GM12892 (cell line): ENCODE measurements at regions not wholly inside any gene's neighbourhood (a gene's known extent, or its start where the extent isn't known, plus 50 kb on each side); places are given as distances from the start of the nearest gene placed in this dataset.
"Not testable (repeated sequence)": the region's sequence is repeated elsewhere in the genome, so short reads cannot be mapped to it uniquely, and the experiment has no call there.

Experiments
- DNase-seq: peaks from one replicate; pipeline ENCODE4 v3.0.0; 2011; ENCODE audit not compliant: insufficient read length
- FAIRE-seq: peaks from 2 replicates; lab custom pipeline; 2011; peaks lifted over from hg19 to GRCh38; lab: Jason Lieb, UNC
- POLR2A ChIP-seq: IDR thresholded peaks from 2 replicates; pipeline ENCODE4 v1.6.1; 2011; ENCODE audit warnings: low read depth, low read length, control low read depth
- POLR2AphosphoS5 ChIP-seq: IDR thresholded peaks from 2 replicates; pipeline ENCODE4 v1.6.1; 2011; ENCODE audit warnings: low read depth, low read length, control low read depth
- TAF1 ChIP-seq: IDR thresholded peaks from 2 replicates; pipeline ENCODE4 v1.6.1; 2011; ENCODE audit warnings: low read depth, mild to moderate bottlenecking, control low read depth, low read length, borderline replicate concordance

- FAIRE-seq = no peak
- no peak for TF ChIP-seq TAF1
- TF ChIP-seq POLR2AphosphoS5 = no peak
- no peak for TF ChIP-seq POLR2A
Measured at GRCh38 chr4:173475751-173476150, 54.3 kb downstream of the HAND2 start.

GRCh38 chr4:173469622-173470021 is 60.4 kb downstream of the HAND2 start:
- FAIRE-seq (no peak), DNase-seq (no peak)
- TF ChIP-seq POLR2A (no peak), POLR2AphosphoS5 (no peak), TAF1 (no peak)

More at GRCh38 chr4:173475751-173476150, 54.3 kb downstream of the HAND2 start:
- no peak for DNase-seq

GRCh38 chr4:173468314-173468713 is 61.7 kb downstream of the HAND2 start:
- no peak for TF ChIP-seq POLR2A
- TF ChIP-seq POLR2AphosphoS5 = no peak
- TF ChIP-seq TAF1 = no peak
- DNase-seq (no peak), FAIRE-seq (no peak)

- no peak for FAIRE-seq
Measured at GRCh38 chr4:173466101-173466500, 63.9 kb downstream of the HAND2 start.

GRCh38 chr4:173464481-173464880 is 65.5 kb downstream of the HAND2 start:
- no peak for TF ChIP-seq TAF1
- no peak for TF ChIP-seq POLR2AphosphoS5
- no peak for TF ChIP-seq POLR2A
- FAIRE-seq = no peak

More at GRCh38 chr4:173466101-173466500, 63.9 kb downstream of the HAND2 start:
- TF ChIP-seq POLR2AphosphoS5 (no peak), TAF1 (no peak), POLR2A (no peak)
- DNase-seq = no peak

GRCh38 chr4:173463816-173464215 is 64.9 kb upstream of the SCRG1 start:
- no peak for FAIRE-seq
- TF ChIP-seq POLR2AphosphoS5 (no peak), TAF1 (no peak), POLR2A (no peak)
- DNase-seq = no peak

More at GRCh38 chr4:173464481-173464880, 65.5 kb downstream of the HAND2 start:
- no peak for DNase-seq

GRCh38 chr4:173461170-173461569 is 62.3 kb upstream of the SCRG1 start:
- FAIRE-seq (no peak), DNase-seq (no peak)
- TF ChIP-seq TAF1 = no peak
- no peak for TF ChIP-seq POLR2A

GRCh38 chr4:173459857-173460256 is 60.9 kb upstream of the SCRG1 start:
- no peak for FAIRE-seq
- TF ChIP-seq POLR2AphosphoS5 (no peak), TAF1 (no peak), POLR2A (no peak)
- no peak for DNase-seq

GRCh38 chr4:173457893-173458292 is 59.0 kb upstream of the SCRG1 start:
- TF ChIP-seq POLR2A = no peak

GRCh38 chr4:173451435-173451834 is 52.5 kb upstream of the SCRG1 start:
- FAIRE-seq, DNase-seq: not testable (repeated sequence)

More at GRCh38 chr4:173457893-173458292, 59.0 kb upstream of the SCRG1 start:
- FAIRE-seq = no peak
- no peak for DNase-seq

- TF ChIP-seq POLR2A (no peak), POLR2AphosphoS5 (no peak), TAF1 (no peak)
- no peak for DNase-seq
- FAIRE-seq = no peak
Measured at GRCh38 chr4:173450281-173450680, 51.4 kb upstream of the SCRG1 start.

- DNase-seq (no peak), FAIRE-seq (no peak)
- TF ChIP-seq POLR2AphosphoS5 (no peak), TAF1 (no peak), POLR2A (no peak)
Measured at GRCh38 chr4:173449380-173449717, 50.4 kb upstream of the SCRG1 start.

GRCh38 chr4:173448608-173449379 is 49.9 kb upstream of the SCRG1 start:
- no peak for DNase-seq
- peak; percentile 79 for FAIRE-seq
- TF ChIP-seq TAF1 = no peak
- no peak for TF ChIP-seq POLR2AphosphoS5
- no peak for TF ChIP-seq POLR2A
